GM06990 (cell line): ENCODE measurements at regions not wholly inside any gene's neighbourhood (a gene's known extent, or its start where the extent isn't known, plus 50 kb on each side); places are given as distances from the start of the nearest gene placed in this dataset.
"Not testable (repeated sequence)": the region's sequence is repeated elsewhere in the genome, so short reads cannot be mapped to it uniquely, and the experiment has no call there.

Experiments used
- DNase-seq: peaks from one replicate; pipeline ENCODE4 v3.0.0-alpha.2; 2011; ENCODE audit not compliant: insufficient read length; ENCODE audit errors: extremely low read depth
- H3K27me3 ChIP-seq: replicated peaks from 2 replicates; pipeline ENCODE4 v1.6.0; 2011; ENCODE audit warnings: low read length; ENCODE audit not compliant: control insufficient read depth, insufficient read depth
- H3K36me3 ChIP-seq: 2 replicates; pipeline ENCODE4 v1.5.1; 2011; ENCODE audit warnings: low read length; ENCODE audit not compliant: control insufficient read depth, insufficient read depth
- H3K4me3 ChIP-seq: replicated peaks from 2 replicates; pipeline ENCODE4 v1.5.1; 2011; ENCODE audit warnings: low read depth, mild to moderate bottlenecking, control low read depth, low read length
- CTCF ChIP-seq: IDR thresholded peaks from 2 replicates; pipeline ENCODE4 v1.5.1; 2011; ENCODE audit warnings: low read length, control low read depth, mild to moderate bottlenecking, inconsistent platforms; ENCODE audit not compliant: insufficient read depth, poor library complexity, severe bottlenecking

GRCh38 chr2:215535125-215535668 is 99.3 kb upstream of the FN1 start:
- no peak overlapping the region for H3K4me3 ChIP-seq
- no peak for DNase-seq
- TF ChIP-seq CTCF = no peak
- no peaks in the 10 kb centered on the region for H3K27me3 ChIP-seq
- no peaks in the 10 kb centered on the region for H3K36me3 ChIP-seq

GRCh38 chr2:215533716-215534115 is 97.8 kb upstream of the FN1 start:
- not testable (repeated sequence) for H3K4me3 ChIP-seq, H3K36me3 ChIP-seq, H3K27me3 ChIP-seq, DNase-seq

DNA sequence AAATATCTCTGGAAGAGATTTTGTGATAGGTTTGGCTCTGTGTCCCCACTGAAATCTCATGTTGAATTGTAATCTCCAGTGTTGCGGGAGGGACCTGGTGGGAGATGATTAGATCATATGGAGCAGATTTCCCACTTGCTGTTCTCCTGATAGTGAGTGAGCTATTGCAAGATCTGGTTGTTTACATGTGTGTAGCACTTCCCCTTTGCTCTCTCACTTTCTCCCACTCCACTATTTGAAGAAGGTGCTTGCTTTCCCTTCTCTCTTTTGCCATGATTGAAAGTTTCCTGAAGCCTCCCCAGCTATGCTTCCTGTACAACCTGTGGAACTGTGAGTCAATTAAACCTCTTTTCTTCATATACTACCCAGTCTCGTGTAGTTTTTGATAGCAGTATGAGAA is 97.0 kb upstream of the FN1 start:
- TF ChIP-seq CTCF = no peak
- no peak overlapping the region for H3K4me3 ChIP-seq

DNA sequence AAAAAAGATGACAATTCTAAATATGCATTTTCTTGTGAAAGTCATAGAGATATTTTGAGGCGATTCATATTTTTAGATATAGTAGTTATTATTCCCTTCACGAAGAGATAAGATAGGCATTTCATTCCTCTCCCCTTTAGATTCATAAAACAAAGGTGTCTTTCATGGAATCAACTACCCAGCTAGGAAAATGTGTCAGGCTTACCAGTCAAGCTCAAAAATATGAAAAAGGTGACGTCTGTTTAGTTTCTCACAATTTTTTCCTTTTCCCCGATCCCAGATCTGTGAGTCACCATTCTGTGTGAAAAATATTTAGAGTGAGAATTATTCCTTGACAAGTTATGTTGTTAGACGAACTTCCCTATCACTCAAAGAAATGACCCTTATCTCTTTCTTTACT is 95.4 kb upstream of the FN1 start:
- Histone ChIP-seq H3K4me3 (no peak overlapping the region), H3K27me3 (no peaks in the 10 kb centered on the region), H3K36me3 (no peaks in the 10 kb centered on the region)
- no peak for DNase-seq
- no peak for TF ChIP-seq CTCF

More for the DNA sequence above, 97.0 kb upstream of the FN1 start:
- Histone ChIP-seq H3K36me3 (no peaks in the 10 kb centered on the region), H3K27me3 (no peaks in the 10 kb centered on the region)
- DNase-seq = no peak

GRCh38 chr2:215530191-215530968 is 94.5 kb upstream of the FN1 start:
- H3K4me3 ChIP-seq = no peak overlapping the region
- no peak for DNase-seq
- H3K36me3 ChIP-seq = no peaks in the 10 kb centered on the region
- TF ChIP-seq CTCF = no peak
- no peaks in the 10 kb centered on the region for H3K27me3 ChIP-seq

GRCh38 chr2:215529271-215529670 is 93.4 kb upstream of the FN1 start:
- no peaks in the 10 kb centered on the region for H3K27me3 ChIP-seq
- TF ChIP-seq CTCF = no peak
- no peaks in the 10 kb centered on the region for H3K36me3 ChIP-seq
- no peak overlapping the region for H3K4me3 ChIP-seq
- no peak for DNase-seq
